Stimulated activated CD8-positive, alpha-beta memory T cell treated with anti-CD3 and anti-CD28 coated beads, Interleukin-2, amount 100 ng/mL, for 48 hours (primary cell): ENCODE measurements at regions not wholly inside any gene's neighbourhood (a gene's known extent, or its start where the extent isn't known, plus 50 kb on each side); places are given as distances from the start of the nearest gene placed in this dataset.
"Not testable (repeated sequence)": the region's sequence is repeated elsewhere in the genome, so short reads cannot be mapped to it uniquely, and the experiment has no call there.

Experiments used
- DNase-seq, 2 donors: peaks; one replicate each; pipeline ENCODE4 v3.0.0-alpha.2; 2020; ENCODE audit warnings: low read depth in 2 of 2

GRCh38 chr3:94500146-94500545 is 437.3 kb downstream of the NSUN3 start:
- DNase-seq: no peak

GRCh38 chr3:94507354-94507753 is 444.5 kb downstream of the NSUN3 start:
- DNase-seq: not testable (repeated sequence)

- DNase-seq: no peak
Observed at GRCh38 chr3:94512876-94513275, 450.0 kb downstream of the NSUN3 start.

- no peak for DNase-seq
Observed at GRCh38 chr3:94513600-94513999, 450.7 kb downstream of the NSUN3 start.

GRCh38 chr3:94515983-94516382 is 453.1 kb downstream of the NSUN3 start:
- no peak for DNase-seq

- DNase-seq: no peak
Observed at GRCh38 chr3:94520364-94520763, 457.5 kb downstream of the NSUN3 start.

- DNase-seq: no peak
Observed at GRCh38 chr3:94522488-94522887, 459.6 kb downstream of the NSUN3 start.

- DNase-seq: no peak
Observed at GRCh38 chr3:94524102-94524919, 461.4 kb downstream of the NSUN3 start.

GRCh38 chr3:94525043-94525442 is 462.2 kb downstream of the NSUN3 start:
- DNase-seq: no peak

GRCh38 chr3:94529816-94530215 is 467.0 kb downstream of the NSUN3 start:
- no peak for DNase-seq

GRCh38 chr3:94532951-94533350 is 470.1 kb downstream of the NSUN3 start:
- no peak for DNase-seq

GRCh38 chr3:94539937-94540336 is 477.1 kb downstream of the NSUN3 start:
- no peak for DNase-seq

GRCh38 chr3:94543161-94543560 is 480.3 kb downstream of the NSUN3 start:
- DNase-seq: no peak

GRCh38 chr3:94544131-94544789 is 481.4 kb downstream of the NSUN3 start:
- DNase-seq: no peak

GRCh38 chr3:94548581-94549316 is 485.9 kb downstream of the NSUN3 start:
- no peak for DNase-seq

GRCh38 chr3:94561094-94561493 is 498.2 kb downstream of the NSUN3 start:
- no peak for DNase-seq

- DNase-seq: no peak
Observed at GRCh38 chr3:94564247-94564646, 501.4 kb downstream of the NSUN3 start.

- no peak for DNase-seq
Observed at GRCh38 chr3:94568041-94568440, 505.2 kb downstream of the NSUN3 start.

- DNase-seq: no peak
Observed at GRCh38 chr3:94573337-94573736, 510.5 kb downstream of the NSUN3 start.

GRCh38 chr3:94587291-94587690 is 524.4 kb downstream of the NSUN3 start:
- DNase-seq: no peak

GRCh38 chr3:94593526-94594150 is 530.8 kb downstream of the NSUN3 start:
- DNase-seq: no peak

GRCh38 chr3:94596141-94596540 is 533.3 kb downstream of the NSUN3 start:
- no peak for DNase-seq
